Peyer's patch (tissue), 4 donors: ENCODE measurements at regions not wholly inside any gene's neighbourhood (a gene's known extent, or its start where the extent isn't known, plus 50 kb on each side); places are given as distances from the start of the nearest gene placed in this dataset.

ENCODE experiments used
- CTCF ChIP-seq, 6 experiments: fragments of 450-650 bp in 4 of 6; fragments of 200-600 bp in 2 of 6; sonication (generic) in 1 of 6; IDR thresholded peaks; one replicate each; pipeline ENCODE4 v1.5.1; 2017 to 2019; ENCODE audit warnings: antibody characterized with exemption in 6 of 6, mild to moderate bottlenecking in 3 of 6, moderate library complexity in 1 of 6
- POLR2A ChIP-seq, 2 donors: fragments of 450-650 bp; IDR thresholded peaks; one replicate each; pipeline ENCODE4 v1.5.1; 2017; ENCODE audit warnings: antibody characterized with exemption in 2 of 2, mild to moderate bottlenecking in 2 of 2, moderate library complexity in 2 of 2

GRCh38 chr22:49453771-49454170 lies 373.9 kb downstream of the BRD1 start:
- TF ChIP-seq CTCF (IDR thresholded peaks at IDR 0.05) (no peak), POLR2A (IDR thresholded peaks at IDR 0.05) (no peak)
